ENCODE measurements at regions not wholly inside any gene's neighbourhood (a gene's known extent, or its start where the extent isn't known, plus 50 kb on each side); places are given as distances from the start of the nearest gene placed in this dataset.

DNA sequence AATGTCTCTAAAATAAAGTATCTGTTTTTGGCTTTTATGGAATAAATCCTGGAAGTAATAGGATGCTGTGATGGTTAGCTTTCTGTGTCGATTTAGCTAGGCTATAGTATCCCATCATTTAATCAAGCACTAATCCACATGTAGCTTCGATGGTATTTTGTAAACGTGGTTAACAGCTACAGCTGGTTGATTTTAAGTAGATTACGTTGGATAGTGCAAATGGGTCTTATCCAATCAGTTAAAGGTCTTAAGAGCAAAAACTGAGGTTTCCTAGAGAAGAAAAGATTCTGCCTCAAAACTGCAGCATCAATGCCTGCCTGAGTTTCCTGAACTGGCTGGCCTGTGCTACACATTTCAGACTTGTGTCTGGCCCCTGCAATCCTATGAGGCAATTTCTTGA is 314.2 kb upstream of the SORL1-AS1 start:
- no peak for DNase-seq (ENCODE audit: extremely low spot score, unreplicated experiment)
- TF ChIP-seq, protein P1, sequence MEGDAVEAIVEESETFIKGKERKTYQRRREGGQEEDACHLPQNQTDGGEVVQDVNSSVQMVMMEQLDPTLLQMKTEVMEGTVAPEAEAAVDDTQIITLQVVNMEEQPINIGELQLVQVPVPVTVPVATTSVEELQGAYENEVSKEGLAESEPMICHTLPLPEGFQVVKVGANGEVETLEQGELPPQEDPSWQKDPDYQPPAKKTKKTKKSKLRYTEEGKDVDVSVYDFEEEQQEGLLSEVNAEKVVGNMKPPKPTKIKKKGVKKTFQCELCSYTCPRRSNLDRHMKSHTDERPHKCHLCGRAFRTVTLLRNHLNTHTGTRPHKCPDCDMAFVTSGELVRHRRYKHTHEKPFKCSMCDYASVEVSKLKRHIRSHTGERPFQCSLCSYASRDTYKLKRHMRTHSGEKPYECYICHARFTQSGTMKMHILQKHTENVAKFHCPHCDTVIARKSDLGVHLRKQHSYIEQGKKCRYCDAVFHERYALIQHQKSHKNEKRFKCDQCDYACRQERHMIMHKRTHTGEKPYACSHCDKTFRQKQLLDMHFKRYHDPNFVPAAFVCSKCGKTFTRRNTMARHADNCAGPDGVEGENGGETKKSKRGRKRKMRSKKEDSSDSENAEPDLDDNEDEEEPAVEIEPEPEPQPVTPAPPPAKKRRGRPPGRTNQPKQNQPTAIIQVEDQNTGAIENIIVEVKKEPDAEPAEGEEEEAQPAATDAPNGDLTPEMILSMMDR (IDR thresholded peaks at IDR 0.05), result no peak
- Mint-ChIP-seq H3K9me3 (ENCODE audit: unreplicated experiment) (no peaks in the 10 kb centered on the region), H3K36me3 (ENCODE audit: unreplicated experiment) (no peaks in the 10 kb centered on the region), H3K4me3 (ENCODE audit: unreplicated experiment) (no peak overlapping the region), H3K27me3 (ENCODE audit: unreplicated experiment) (peaks cover 25% of the 10 kb centered on the region), H3K4me1 (ENCODE audit: unreplicated experiment) (peaks cover 8% of the 10 kb centered on the region), H3K27ac (ENCODE audit: unreplicated experiment) (no peak overlapping the region)

DNA sequence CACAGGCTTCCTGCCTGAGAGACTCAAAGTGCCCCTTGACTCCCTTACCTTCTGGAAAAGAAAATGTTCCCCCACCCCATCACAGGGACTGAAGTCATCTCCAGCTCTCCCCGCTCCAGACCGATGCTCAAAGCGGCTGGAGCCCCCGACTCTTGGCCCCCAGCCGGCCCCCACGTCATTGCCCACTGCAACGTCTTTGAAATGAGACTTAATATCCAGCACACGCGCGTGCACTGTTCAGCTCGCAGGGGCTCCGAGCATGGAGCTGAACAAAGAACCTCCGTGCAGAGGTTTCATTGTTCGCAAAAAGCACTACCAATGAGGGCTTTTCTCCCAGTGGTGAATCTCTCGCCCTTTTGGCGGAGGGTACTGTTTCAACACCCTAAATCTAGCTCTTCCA is 313.4 kb upstream of the SORL1-AS1 start:
- H3K27ac Mint-ChIP-seq (ENCODE audit: unreplicated experiment), result no peak overlapping the region
- H3K36me3 Mint-ChIP-seq (ENCODE audit: unreplicated experiment), result no peaks in the 10 kb centered on the region
- DNase-seq (ENCODE audit: extremely low spot score, unreplicated experiment), result no peak
- no peaks in the 10 kb centered on the region for H3K9me3 Mint-ChIP-seq (ENCODE audit: unreplicated experiment)
- no peak overlapping the region for H3K4me3 Mint-ChIP-seq (ENCODE audit: unreplicated experiment)
- H3K27me3 Mint-ChIP-seq (ENCODE audit: unreplicated experiment), result peaks cover 25% of the 10 kb centered on the region
- TF ChIP-seq, protein P1 (IDR thresholded peaks at IDR 0.05), result no peak
- H3K4me1 Mint-ChIP-seq (ENCODE audit: unreplicated experiment), result peaks cover 8% of the 10 kb centered on the region

DNA sequence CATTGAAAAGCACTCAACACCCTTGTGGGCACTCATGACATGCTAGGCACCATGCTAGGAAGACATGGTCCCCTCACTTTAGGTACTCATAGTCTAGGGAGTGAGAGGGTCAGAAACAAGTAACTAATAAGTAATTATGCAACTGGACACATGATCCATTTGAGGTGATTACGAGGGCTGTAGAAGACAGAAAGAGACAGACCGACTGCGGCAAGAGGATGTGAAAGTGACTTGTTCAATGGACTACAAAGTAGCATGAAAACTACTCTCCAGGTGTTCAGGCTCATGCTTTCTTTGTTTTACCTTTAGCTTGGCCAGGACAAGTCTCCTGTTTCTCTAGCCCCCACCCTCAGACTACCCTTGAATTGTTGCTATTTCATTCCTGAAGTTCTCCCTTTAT is 310.8 kb upstream of the SORL1-AS1 start:
- Mint-ChIP-seq H3K27ac (ENCODE audit: unreplicated experiment) (no peak overlapping the region), H3K36me3 (ENCODE audit: unreplicated experiment) (no peaks in the 10 kb centered on the region), H3K9me3 (ENCODE audit: unreplicated experiment) (no peaks in the 10 kb centered on the region), H3K4me3 (ENCODE audit: unreplicated experiment) (no peak overlapping the region), H3K4me1 (ENCODE audit: unreplicated experiment) (peaks cover 8% of the 10 kb centered on the region), H3K27me3 (ENCODE audit: unreplicated experiment) (peaks cover 17% of the 10 kb centered on the region)
- TF ChIP-seq, protein P1 (IDR thresholded peaks at IDR 0.05), result no peak
- no peak for DNase-seq (ENCODE audit: extremely low spot score, unreplicated experiment)

DNA sequence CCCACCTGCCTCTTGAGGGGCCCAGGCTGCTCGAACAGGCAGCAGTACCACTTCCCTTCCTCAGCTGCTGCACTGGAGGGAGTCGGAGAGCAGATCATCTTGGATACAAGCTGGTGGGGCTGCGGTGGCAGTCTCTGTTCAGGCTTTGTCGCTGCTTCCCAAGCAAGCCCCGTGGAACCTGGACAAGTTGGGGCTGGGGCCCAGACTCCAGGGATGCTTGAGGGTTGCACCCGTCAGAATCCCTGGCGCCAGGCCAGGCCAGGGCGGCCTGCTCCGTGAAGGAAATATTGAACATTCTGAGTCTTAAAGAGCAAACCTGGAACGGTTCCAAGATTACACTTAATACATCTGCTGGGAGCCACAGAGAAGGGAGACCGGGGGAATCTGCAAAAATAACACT is 310.1 kb upstream of the SORL1-AS1 start:
- Mint-ChIP-seq H3K4me3 (ENCODE audit: unreplicated experiment) (no peak overlapping the region), H3K27me3 (ENCODE audit: unreplicated experiment) (peaks cover 17% of the 10 kb centered on the region), H3K4me1 (ENCODE audit: unreplicated experiment) (peaks cover 8% of the 10 kb centered on the region), H3K9me3 (ENCODE audit: unreplicated experiment) (no peaks in the 10 kb centered on the region), H3K27ac (ENCODE audit: unreplicated experiment) (no peak overlapping the region), H3K36me3 (ENCODE audit: unreplicated experiment) (no peaks in the 10 kb centered on the region)
- TF ChIP-seq, protein P1 (IDR thresholded peaks at IDR 0.05), result peak; percentile 38
- DNase-seq (ENCODE audit: extremely low spot score, unreplicated experiment), result no peak

DNA sequence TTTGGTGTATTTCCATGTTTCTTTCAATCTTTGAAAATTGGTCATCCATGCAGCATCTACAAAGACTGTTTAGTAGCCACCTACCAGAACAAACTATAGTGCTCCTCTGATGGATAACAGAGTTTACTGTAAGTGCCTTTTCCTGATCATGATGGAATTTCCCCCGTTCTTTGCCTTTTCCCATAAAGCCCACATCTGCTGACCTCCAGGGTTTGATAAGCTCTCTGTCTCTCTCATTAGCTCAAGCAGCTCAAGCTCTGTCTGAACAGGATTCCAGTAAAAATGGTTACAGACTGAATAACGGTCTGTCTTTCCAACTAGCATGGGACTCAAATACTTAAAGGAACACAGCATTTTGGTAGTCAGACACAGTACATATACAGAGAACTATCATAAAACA is 308.4 kb upstream of the SORL1-AS1 start:
- H3K27me3 Mint-ChIP-seq (ENCODE audit: unreplicated experiment), result peaks cover 17% of the 10 kb centered on the region
- peaks cover 8% of the 10 kb centered on the region for H3K4me1 Mint-ChIP-seq (ENCODE audit: unreplicated experiment)

More for the DNA sequence above, 308.4 kb upstream of the SORL1-AS1 start:
- Mint-ChIP-seq H3K36me3 (ENCODE audit: unreplicated experiment) (no peaks in the 10 kb centered on the region), H3K27ac (ENCODE audit: unreplicated experiment) (no peak overlapping the region), H3K9me3 (ENCODE audit: unreplicated experiment) (no peaks in the 10 kb centered on the region), H3K4me3 (ENCODE audit: unreplicated experiment) (no peak overlapping the region)
- no peak for DNase-seq (ENCODE audit: extremely low spot score, unreplicated experiment)
- TF ChIP-seq, protein P1 (IDR thresholded peaks at IDR 0.05), result no peak
